HG03439 (cell line): ENCODE measurements at regions not wholly inside any gene's neighbourhood (a gene's known extent, or its start where the extent isn't known, plus 50 kb on each side); places are given as distances from the start of the nearest gene placed in this dataset.

Source experiments
- ATAC-seq: cut with Tn5 transposase; IDR thresholded peaks from one replicate; pipeline ENCODE4 v1.9.1; 2021; ENCODE audit warnings: mild to moderate bottlenecking, moderate library complexity; ENCODE audit not compliant: unreplicated experiment

DNA sequence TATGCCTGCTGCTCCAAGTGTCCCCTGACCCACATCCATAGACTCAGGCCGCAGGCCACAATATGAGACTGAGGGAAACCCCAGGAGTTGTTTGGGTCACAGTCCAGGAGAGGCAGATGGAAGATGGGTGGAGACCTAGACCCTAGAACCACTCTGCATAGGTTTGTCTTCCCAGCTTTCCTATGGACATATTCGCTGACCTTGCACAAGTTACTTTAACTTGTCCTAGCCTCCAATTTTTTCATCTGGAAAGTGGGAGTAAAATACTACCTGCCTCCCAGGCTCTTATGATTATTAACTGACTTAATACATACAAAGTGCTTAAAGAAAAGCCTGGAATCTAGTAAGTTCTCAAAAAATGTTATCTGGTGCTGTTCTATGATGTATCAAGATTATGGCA is 157.1 kb upstream of the IFNG-AS1 start:
- no peak for ATAC-seq

DNA sequence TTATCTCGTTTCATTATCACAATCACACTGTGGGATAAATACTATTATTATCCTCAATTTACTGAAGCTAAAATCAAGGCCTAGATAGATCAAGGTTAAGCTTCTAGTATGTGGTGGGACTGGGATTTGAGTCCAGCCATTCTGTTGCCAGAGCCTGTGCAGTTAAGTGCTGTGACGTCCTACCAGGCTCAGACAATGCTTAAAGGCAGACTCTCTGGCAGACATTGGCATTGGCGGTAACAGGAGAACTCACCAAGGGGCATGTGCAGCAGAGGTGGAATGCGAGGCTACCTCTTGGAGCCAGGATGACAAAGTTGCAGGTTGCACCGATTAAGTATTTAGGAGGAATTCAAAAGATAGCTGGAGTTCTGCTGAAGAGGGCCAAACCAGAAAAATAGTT is 155.6 kb upstream of the IFNG-AS1 start:
- no peak for ATAC-seq

DNA sequence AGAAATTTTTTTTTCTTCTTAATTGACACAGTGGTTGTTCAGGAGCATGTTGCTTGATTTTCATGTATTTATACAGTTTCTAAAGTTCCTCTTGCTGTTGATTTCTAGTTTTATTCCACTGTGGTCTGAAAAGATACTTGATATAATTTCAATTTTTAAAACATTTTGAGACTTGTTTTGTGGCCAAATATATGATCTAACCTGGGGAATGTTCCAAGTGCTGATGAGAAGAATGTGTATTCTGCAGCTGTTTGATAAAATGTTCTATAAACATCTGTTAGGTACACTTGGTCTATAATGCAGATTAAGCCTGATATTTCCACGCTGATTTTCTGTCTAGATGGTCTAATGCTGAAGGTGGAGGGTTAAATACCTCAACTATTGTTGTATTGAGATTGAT is 151.4 kb upstream of the IFNG-AS1 start:
- no peak for ATAC-seq

DNA sequence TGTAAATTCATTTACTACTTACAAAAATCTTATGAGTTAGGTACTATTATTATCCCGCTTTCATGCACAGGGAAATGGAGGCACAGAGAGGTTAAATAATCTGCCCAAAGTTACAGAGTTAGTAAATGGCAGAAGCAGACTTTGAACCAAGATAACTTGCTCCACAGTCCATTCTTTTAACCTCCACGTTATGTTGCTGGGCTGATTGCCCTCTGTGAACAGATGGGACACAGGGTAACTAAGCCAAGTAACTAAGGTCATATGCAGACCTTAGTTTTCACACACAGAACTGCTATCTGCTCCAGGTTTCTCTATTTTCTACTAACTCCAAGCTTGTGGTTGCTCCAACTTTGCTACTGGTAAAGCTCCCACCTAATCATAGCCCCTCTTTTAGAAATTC is 147.1 kb upstream of the IFNG-AS1 start:
- ATAC-seq, result no peak

DNA sequence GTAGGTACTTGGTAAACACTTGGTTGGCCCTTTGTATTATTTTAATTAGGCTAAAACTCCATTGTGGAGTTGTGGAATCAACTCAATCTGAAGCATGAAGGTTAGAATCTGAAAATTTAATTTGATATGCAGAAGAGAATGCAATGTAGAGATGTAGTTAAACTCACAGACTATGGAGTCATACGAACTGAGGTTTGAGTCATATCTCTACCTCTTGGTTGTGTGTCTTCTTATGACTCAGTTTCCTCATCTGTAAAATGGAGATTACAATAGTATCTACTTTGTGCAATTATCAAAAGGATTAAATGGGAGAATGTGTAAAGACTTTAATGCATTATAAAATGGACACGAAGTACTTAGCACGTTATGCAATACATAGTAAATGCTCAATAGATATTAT is 146.0 kb upstream of the IFNG-AS1 start:
- no peak for ATAC-seq

DNA sequence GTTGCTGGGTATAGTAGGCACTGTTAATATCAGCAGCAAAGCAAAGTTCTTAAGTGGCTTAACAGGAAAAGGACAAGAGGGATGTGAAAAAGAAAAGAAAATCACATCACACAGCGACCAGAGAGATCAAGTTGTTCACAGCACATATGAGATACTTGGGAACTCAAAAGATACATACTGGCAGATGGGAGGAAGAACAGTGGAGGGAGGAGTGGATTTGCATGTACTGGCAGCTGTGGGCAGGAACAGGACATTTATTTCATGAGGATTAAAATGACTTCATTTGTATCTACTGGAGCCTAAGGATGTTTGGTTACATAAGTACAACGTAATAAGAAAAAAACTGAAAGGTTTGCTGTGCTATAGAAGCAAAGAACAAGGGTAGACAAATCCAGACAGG is 136.5 kb upstream of the IFNG-AS1 start:
- no peak for ATAC-seq

DNA sequence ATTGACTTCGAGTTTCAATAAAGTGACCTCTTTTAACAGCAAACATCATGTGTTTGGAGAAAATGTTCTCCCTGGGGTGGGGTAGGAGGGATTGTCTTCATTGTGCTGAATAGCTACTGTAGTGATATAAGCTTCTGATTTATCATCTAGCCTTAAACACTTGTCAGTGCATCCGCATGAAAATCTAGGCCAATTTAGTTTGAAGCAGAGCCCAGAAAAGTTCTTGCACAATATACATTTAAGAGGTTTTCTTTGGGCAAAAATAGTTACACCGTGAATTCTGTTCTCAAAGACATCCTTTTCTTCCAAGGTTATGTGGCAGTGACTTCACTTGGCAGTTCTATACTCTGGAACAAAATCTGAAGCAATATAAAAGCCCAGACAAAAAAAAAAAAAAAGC is 136.0 kb upstream of the IFNG-AS1 start:
- ATAC-seq, result no peak

DNA sequence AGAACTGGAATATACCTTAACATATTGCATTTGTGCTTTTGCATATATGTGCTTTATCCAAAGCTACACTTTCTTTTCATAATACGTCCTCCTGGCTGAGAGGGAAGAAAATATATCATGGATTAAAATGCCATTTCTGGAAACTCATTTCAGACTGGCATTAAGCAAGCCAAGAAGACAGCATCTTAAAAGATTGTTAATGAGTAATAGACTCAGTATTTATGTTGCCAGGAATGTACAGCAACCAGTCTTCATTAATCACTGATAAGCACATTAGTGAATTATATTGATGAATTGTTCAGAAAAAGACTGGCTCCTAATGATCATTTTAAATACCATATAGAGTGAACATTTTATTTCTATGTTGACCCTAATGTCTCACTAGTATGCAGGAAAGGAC is 134.9 kb upstream of the IFNG-AS1 start:
- ATAC-seq, result no peak

DNA sequence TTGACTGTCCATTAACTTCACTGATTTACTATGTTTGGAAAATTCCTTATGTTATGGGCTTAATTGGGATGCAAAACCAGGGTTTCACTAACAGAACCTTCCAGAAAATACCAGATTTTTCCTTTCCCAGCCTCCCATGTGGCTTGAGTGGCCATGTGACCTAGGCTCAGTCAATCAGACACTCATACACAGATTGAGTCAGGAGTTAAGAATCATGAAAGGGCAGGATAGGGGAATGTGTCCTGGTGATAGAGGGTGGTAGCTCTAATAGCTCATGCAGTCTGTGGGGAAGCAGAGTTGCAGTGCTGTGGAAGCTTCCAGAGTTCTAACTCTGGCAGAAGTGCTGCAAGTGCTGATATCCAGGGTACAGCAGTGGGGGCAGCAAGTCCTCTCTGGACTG is 134.1 kb upstream of the IFNG-AS1 start:
- no peak for ATAC-seq

DNA sequence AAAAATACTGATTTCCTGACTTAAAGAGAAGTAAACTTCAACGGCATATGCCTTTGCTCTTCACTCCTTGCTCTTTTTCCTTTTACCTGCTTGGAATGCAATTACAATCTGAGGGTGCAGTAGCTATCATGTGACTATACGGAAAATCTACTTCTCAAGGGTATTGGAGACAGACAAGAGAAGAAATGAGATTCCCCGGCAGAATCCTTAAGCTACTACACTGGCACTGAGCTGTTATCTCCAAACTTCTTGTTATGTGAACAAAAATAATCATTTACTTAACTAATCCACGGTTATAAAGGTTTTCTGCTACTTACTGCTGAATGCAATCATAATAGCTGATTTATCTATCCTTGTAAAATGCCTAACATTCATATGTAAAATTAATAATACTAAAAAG is 118.0 kb upstream of the IFNG-AS1 start:
- ATAC-seq, result no peak

DNA sequence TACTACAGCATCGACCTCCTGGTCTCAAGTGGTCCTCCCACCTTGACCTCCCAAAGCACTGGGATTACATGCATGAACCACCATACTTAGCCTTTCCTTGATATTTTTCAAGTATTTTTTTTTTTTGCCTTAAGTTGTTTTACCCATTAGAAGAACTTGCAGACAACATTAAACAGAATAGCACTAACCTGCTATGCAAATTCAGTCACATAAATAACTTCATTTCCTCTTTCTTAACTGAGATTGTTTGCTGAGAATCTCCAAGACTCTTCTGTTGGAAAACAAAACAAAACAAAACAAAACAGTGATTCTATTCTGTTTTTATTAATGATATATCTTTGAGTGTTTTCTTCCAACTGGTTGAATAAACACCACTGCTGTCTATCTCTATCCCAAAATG is 115.9 kb upstream of the IFNG-AS1 start:
- ATAC-seq, result no peak

DNA sequence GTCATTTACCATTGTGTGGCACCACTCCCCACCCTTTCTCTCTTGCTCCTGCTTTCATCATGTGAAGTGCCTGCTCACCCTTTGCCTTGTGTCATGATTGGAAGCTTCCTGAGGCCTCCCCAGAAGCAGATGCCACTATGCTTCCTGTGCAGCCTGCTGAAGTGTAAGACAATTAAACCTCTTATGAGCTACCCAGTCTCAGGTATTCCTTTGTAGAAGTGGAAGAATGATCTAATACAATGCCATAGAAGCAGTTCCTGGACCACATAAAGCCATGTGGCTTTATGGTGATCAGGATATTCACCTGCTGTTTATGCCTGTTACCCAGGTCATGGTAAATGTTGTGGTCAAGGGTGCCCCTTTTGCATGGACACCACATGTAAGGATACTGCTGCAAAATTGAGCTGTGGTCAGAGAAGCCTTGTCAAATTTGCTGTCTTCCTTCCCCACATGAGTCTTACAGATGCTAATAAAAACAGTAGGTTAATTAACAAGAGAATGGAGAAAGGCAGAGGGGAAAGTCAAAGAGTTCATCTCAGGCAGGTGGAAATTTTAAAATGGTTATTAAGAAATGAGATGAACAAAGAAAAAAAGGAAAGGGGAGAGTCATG is 112.8 kb upstream of the IFNG-AS1 start:
- no peak for ATAC-seq

DNA sequence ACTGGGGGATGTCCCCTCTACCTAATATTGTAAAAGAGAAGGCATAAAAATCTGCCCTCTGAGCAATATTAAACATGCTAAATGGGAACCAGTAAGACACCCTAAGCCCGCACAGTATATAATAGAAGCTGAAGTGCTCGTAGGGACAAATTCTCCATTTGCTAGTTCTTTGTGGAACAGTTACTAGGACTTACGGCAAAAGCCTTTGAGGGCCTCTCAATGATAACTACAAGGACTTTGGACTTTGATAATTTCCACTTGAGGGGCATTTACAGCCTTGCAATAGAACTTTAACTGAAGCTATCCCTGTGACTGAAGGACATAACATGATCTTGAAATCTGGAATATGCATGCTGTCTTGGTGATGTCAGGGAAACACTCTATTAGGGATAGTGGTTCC is 111.5 kb upstream of the IFNG-AS1 start:
- ATAC-seq, result no peak

DNA sequence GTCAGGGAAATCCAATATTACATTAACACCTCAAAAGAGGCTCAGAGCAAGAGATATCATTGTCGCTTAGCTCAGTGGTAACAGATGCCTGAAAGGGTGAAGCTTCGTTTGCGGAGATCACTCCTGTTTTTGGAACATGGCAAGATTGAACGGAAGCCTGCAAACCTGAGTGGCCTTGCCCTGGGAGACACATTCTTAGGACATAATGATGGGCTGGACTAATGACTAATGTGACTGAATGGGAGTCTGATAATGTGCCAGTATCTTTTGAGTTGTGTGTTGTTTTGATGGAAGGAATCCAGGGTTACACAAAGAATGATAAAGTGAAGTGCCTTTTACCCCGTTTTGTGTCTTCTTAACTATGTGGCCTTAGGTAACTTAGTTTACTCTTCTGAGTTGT is 109.3 kb upstream of the IFNG-AS1 start:
- ATAC-seq, result no peak

DNA sequence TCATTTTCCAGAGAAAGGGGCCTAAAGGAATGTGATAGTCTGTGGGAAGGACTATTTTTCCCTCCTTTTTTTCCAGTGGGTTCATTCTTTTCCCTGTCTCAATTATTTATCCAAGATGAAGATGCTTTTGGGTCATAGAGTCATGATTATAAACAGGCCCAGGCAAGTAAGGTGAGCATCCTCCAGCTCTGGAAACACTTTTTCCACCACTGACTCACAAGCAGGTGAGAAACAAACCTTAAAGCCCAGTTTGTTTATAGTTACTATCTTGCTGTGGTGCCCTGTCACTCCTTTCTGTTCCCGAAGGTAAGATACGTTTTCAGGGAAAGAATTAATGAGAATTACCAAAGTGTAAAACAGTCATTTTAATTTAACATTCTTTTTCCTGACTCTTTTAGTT is 107.7 kb upstream of the IFNG-AS1 start:
- ATAC-seq, result no peak

DNA sequence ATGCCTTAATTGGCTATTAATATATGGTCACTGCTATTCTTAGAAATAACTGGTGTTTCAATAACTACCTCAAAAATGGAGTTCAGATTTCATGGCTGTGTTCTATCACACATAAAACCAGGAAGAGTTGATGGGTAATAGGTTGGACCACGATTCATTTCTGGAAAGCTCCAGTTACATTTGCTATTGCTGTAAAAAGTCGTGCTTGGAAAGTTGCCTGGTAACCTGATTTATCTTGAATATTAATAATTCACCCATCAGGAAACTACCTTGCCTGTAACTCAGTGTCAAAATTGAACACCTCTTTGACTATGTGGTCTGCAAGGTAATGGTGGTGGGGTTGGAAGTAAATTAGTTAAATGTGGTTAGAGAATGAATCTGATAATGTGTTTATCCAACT is 104.7 kb upstream of the IFNG-AS1 start:
- ATAC-seq, result no peak

DNA sequence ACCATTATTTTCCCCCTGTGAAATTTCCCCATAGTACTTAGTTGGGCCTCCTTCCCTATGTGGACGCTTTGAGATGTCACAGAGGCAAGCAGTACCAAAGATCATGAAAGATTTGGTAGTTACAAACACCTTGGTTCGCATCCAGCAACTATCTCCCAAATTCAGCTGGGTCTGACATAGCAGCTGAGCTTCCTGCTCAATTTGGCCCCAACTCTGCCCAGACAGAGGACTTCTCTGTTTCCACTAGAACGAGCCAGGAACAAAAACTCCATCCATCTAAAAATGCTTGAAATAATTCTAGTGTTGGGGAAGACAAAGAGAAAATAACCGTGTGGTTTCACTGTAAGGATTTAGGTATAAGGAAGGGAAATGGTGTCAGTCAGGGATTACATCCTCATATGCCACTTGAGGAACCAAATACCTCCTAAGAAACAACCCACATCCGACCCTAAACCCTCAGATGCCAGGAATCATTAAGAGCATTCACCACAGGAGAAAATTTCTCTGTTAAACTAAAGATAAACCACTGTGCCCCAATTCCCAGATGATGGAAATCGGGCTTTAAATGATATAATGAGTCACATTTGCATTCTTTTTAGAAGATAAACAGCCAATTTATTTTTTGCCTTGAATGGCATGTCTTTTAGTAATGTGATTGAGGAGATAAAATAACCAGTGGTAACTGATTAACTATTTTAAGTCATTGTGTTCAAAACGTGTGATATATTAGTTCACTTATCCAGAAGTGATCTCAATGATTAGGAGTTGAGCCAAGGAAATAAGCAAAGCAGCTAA is 103.7 kb upstream of the IFNG-AS1 start:
- no peak for ATAC-seq

DNA sequence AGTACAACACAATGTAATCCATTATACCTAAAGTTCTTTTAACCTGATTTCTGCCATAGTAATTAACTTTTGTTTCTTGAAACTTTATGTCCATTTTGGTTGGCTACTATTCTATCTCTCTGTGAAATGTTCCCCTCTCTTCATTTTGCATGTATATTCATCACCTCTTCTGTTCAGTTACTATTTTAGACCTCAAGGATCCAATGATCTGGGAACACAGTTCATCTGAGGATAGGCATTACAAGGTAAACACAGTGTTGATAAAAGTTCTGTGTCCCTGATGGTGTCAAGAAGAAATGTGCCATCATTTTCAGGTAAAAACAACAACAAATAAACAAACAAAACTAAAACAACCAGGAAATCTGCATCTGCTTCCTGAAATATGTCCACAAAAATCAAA is 102.2 kb upstream of the IFNG-AS1 start:
- ATAC-seq, result no peak

DNA sequence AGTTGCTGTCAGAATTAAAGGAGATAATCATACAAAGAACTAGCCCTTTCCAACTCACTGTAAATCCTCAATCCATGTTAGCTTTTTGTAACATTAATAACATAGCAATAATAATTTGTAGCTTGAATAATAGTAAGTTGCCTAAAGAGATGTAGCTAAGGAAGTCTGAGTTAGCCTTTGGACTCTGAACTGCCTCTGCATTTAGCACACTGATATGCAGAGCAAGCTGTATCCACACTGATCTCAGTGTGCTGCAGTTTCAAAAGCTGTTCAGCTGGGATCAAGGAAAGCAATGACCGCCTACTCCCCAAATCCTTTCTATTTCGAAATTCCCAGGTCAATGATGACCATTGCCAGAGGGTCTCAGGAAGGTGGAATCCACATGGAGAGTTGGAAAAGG is 99.3 kb upstream of the IFNG-AS1 start:
- ATAC-seq, result no peak

DNA sequence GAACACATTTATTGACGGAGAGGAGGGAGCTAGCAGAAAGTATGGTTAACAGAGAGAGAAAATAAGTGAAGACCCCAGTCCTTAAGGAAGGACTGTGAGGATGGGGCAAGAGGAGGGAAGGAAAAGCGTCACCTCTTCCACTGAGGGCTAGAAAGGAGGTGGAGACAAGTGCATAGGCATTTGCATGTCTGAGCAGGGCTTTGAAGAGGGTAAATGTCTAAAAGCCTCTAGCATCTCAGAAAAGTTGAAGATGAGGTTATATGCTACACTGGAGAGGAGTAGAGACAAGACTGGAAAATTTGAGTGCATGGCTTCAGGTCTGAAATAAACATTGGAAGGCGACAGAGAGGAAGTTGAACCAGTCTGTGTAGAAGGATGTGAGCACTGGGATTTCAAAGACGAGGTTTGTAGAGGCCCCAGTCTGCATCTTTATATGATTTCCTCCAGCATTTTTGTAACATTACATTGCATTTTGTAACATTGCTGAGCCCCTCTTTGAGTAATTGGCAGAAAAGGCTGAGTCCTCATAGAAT is 98.5 kb upstream of the IFNG-AS1 start:
- ATAC-seq, result no peak

DNA sequence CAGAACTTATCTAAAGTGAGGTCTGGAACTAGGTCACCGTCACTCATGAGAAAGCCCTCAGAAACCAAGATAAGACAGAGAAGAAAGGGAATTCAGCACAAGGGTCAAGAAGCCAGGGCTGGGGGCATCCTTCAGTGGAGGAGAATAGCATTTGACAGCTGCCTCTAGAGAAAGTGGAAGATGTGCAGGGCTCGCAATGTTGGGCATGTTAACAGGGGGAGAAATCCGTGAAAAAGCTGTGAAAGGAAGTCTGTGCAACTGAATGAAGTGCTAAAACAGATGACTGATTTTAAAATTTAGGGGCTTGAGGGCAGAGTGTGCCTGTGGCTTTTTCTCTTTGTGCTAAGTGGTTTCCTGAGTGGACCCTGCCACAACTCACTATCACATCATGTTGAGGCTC is 97.7 kb upstream of the IFNG-AS1 start:
- ATAC-seq, result no peak

DNA sequence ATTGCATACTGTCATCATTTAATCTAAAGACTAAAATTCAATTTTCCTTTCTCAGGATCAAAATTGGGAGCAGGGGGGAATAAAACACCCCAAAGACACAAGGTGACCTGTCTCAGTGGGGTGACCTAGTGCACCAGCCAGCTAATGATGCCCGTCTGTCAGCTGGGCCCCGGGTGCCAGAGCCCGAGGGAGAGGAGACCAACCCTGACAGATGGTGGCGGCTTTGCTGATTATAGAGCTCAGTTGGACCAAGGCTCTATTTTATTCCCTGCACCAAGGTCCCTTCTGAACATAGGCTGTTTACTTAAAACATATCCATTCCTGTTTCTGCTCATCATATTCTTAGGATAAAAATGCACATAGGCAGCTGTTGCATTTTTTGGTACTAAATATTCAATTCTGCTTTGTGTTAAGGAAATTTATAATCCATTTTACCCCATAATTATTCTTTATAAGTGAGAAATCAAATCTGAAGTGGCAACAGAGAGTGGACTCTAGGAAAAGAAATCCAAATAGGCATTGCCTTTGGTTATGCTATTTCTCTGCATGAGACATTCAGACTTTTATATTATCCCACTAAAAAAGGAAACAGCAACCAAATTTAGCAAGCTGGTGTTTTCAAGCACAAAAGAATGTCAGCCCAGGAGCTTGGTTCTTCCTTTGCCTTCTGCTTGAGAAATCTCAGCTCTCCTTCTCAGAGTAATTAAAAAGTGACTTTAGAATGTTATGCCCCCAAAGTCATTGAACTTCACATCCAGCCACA is 96.8 kb upstream of the IFNG-AS1 start:
- ATAC-seq, result no peak
